Activated naive CD4-positive, alpha-beta T cell treated with anti-CD3 and anti-CD28 coated beads, Interleukin-2, amount 50 U/mL, for 72 hours (primary cell): ENCODE measurements at regions not wholly inside any gene's neighbourhood (a gene's known extent, or its start where the extent isn't known, plus 50 kb on each side); places are given as distances from the start of the nearest gene placed in this dataset.

Experiments used
- ATAC-seq, 2 donors: fragments of 150-1000 bp; cut with Tn5 transposase; 2 replicates each; pipeline ENCODE4 v1.10.0; 2021; ENCODE audit warnings: mild to moderate bottlenecking in 2 of 2, moderate library complexity in 2 of 2
- DNase-seq, 2 donors: peaks; one replicate each; pipeline ENCODE4 v3.0.0; 2021 to 2022; ENCODE audit warnings: low spot score in 2 of 2
- H3K27ac Mint-ChIP-seq, 2 donors: one replicate each; pipeline ENCODE4 v1.8.0; 2022; ENCODE audit warnings: mild to moderate bottlenecking in 2 of 2, mixed read lengths in 2 of 2
- H3K36me3 Mint-ChIP-seq, 2 donors: one replicate each; pipeline ENCODE4 v1.8.0; 2022; ENCODE audit warnings: mixed read lengths in 2 of 2
- H3K9me3 Mint-ChIP-seq, 2 donors: one replicate each; pipeline ENCODE4 v1.8.0; 2022; ENCODE audit warnings: mixed read lengths in 2 of 2

DNA sequence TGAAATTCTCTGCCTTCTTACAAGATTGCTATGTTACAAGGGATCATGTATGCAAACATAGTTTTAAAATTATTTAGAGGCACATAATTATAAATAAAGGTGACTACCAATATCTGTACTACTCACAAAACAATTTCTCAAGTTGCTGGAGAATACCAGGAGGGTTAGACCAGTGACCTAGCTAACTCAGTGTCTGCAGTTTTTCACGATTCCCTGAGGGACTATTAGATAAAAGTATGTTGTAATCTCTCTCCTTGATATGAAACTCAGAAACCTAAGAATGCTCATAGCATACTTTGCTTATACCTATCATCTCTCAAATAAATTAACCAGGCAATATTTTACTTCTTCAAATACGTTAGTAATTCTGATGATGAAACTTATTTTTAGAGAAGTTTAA, 534.0 kb upstream of the ANKRD30A start:
- ATAC-seq: no peak

DNA sequence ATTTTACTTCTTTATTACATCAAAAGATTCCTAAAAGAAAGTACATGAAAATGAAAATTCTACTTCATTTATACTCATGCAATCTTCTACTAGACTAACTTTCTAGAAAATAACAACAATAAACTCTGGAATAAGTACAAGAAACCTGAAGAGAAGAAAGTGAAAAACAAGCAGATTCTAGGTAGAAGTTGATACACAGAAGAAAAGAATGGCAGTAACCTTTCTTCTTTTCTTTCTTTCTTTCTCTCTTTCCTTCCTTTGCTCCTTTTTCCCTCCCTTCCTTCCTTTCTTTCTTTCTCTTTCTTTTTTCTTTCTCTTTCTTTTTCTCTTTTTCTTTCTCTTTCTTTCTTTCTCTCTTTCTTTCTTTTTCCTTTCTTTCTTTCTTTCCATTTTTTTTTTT, 541.7 kb upstream of the ANKRD30A start:
- no peaks in the 10 kb centered on the region for H3K36me3 Mint-ChIP-seq
- peaks cover 21 to 23% of the 10 kb centered on the region in 2 donors for H3K9me3 Mint-ChIP-seq
- ATAC-seq (no peak), DNase-seq (no peak)
- H3K27ac Mint-ChIP-seq: no peak overlapping the region

More for the DNA sequence above, 534.0 kb upstream of the ANKRD30A start:
- peaks cover 11 to 15% of the 10 kb centered on the region in 2 donors for H3K9me3 Mint-ChIP-seq
- no peak for DNase-seq
- H3K27ac Mint-ChIP-seq: no peak overlapping the region
- no peaks in the 10 kb centered on the region for H3K36me3 Mint-ChIP-seq

GRCh38 chr10:36581237-36581636, 544.2 kb upstream of the ANKRD30A start:
- Mint-ChIP-seq H3K9me3 (peaks cover 27 to 30% of the 10 kb centered on the region in 2 donors), H3K27ac (no peak overlapping the region), H3K36me3 (no peaks in the 10 kb centered on the region)
- DNase-seq (no peak), ATAC-seq (no peak)

DNA sequence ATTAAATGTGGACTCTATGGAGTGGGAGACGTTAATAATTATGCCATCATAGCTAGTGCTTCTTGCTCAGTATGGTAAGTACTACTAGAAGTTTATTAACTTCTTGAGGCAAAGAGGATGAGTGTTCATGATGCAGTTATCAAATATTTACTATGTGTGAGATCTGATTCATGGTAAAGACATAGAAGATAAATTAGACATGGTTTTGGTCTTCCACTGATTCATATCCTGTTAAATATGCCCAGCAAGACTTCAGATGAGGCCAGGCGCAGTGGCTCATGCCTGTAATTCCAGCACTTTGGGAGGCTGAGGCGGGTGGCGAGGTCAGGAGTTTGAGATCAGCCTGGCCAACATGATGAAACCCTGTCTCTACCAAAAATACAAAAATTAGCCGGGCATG, 547.1 kb upstream of the ANKRD30A start:
- Mint-ChIP-seq H3K27ac (no peak overlapping the region), H3K9me3 (peaks cover 25% of the 10 kb centered on the region in 2 donors), H3K36me3 (no peaks in the 10 kb centered on the region)
- ATAC-seq (no peak), DNase-seq (no peak)

DNA sequence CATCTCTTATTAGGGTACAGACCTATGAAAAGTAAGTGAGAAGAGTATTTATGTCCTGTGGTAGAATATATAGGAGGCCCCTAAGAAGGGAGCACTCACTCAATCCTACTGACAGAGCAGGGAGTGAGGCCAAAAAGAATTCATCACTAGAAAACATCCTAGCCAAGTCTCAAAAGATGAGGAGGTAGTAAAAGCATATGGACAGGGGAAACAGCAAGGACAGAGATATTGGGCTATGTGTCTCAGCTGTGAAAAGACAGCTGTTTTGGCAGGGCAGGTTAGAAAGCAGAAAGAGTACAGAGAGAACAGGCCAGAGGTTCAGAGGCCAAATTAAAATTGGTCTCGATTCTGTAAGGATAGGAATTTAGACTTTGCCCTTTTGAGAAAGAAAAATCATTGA, 548.3 kb upstream of the ANKRD30A start:
- ATAC-seq: no peak
- H3K9me3 Mint-ChIP-seq: peaks cover 17 to 22% of the 10 kb centered on the region in 2 donors
- H3K36me3 Mint-ChIP-seq: no peaks in the 10 kb centered on the region
- no peak overlapping the region for H3K27ac Mint-ChIP-seq
- no peak for DNase-seq

- Mint-ChIP-seq H3K27ac (no peak overlapping the region), H3K9me3 (peaks cover 9 to 15% of the 10 kb centered on the region in 2 donors), H3K36me3 (no peaks in the 10 kb centered on the region)
- DNase-seq (no peak), ATAC-seq (no peak)
These were observed 551.2 kb upstream of the ANKRD30A start for GRCh38 chr10:36574207-36574606.

- no peak for DNase-seq
- no peaks in the 10 kb centered on the region for H3K36me3 Mint-ChIP-seq
- no peak for ATAC-seq
- no peak overlapping the region for H3K27ac Mint-ChIP-seq
- H3K9me3 Mint-ChIP-seq: peaks cover 9 to 14% of the 10 kb centered on the region in 2 donors
These were observed 552.2 kb upstream of the ANKRD30A start for GRCh38 chr10:36573246-36573645.

DNA sequence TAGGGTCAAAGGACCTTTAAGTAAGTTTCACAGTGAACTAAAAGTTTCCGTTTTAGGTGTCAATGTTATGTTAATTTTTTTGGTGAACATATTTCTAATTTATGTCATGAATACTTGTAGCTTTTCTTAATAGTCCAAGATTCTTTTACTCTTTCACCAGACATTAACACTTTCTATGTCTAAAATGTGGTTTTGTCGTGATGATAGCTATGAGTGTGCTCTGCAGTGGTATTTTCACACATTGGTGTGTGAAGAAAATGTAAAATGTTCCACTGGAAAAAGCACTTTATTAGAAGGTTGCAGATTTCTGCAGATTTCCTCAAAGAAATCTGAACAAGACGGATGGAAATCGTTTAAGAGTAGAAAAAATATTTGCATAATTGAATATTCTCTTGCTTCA, 561.0 kb upstream of the ANKRD30A start:
- no peak for DNase-seq
- no peak overlapping the region for H3K27ac Mint-ChIP-seq
- peaks cover 0 to 5% of the 10 kb centered on the region in 2 donors for H3K36me3 Mint-ChIP-seq
- no peak for ATAC-seq
- H3K9me3 Mint-ChIP-seq: peaks cover 10 to 11% of the 10 kb centered on the region in 2 donors

DNA sequence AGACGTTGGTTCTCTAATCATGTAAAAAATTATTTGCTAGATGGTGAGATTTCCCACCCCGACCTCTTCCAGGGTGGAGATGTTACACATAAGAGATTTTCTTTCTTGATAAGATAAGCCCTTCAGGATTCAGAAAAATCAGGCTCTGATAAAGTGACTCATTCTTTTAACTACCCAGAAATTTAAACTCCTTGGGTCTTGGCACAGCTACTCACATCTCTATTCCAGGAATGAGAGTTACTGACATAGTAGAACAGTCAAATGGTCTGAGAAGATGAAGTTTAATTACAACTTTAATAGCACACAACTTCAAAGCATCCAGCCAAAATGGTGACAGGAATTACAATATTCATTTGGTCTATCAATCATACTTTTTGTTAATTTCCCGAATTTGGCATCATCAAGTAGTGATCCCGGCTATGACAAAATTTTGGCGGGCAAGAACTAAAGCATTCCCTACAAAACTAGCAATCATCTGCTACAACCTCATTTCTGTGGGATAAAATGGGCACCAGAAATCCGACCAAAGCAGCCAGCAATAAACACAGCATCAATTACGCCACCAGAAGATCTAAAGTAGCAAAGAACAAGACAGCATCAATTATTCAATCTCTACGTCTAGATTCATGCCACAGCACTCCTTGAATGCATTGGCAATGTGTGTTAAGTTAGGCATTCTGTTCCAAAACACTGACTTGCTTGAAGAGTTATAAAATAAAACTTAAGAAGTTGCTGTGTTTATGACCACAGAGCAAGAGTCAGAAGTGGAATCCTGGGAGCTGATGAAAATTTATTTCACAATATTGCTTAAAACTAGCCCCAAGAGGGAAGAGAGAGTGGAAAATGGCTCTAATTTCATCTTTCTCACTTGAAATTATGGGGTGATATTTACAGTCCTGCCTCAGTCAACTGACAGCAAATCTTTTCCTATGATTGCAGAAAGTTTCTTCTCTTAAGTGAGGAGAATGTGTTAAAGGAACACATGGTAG, 565.7 kb upstream of the ANKRD30A start:
- no peak overlapping the region for H3K27ac Mint-ChIP-seq
- ATAC-seq (no peak), DNase-seq (no peak)
- H3K36me3 Mint-ChIP-seq: no peaks in the 10 kb centered on the region
- peaks cover 3 to 4% of the 10 kb centered on the region in 2 donors for H3K9me3 Mint-ChIP-seq

DNA sequence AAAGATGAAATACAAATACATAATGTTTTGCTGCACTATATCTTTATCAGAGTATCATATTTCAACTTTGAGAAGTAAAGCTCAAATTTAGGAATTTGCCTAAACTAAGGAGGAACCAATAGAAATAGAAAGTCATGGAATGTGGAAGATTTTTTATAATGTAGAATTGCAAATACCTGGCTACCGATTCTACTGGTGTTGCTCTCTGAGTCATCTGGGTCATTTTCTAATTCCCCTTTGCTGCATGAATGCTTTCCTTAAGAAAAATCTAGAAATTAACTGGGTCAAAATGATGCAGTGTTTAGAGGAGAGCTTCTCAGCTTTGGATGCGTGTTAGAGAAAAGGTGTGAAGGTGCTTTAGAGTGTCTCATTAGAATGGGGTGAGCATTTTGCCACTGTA, 568.9 kb upstream of the ANKRD30A start:
- Mint-ChIP-seq H3K9me3 (peaks cover 4 to 6% of the 10 kb centered on the region in 2 donors), H3K27ac (no peak overlapping the region), H3K36me3 (no peaks in the 10 kb centered on the region)
- ATAC-seq: no peak
- no peak for DNase-seq

- DNase-seq (no peak), ATAC-seq (no peak)
- Mint-ChIP-seq H3K27ac (no peak overlapping the region), H3K9me3 (peaks cover 4 to 6% of the 10 kb centered on the region in 2 donors), H3K36me3 (no peaks in the 10 kb centered on the region)
These were observed 570.4 kb upstream of the ANKRD30A start for GRCh38 chr10:36555036-36555435.

DNA sequence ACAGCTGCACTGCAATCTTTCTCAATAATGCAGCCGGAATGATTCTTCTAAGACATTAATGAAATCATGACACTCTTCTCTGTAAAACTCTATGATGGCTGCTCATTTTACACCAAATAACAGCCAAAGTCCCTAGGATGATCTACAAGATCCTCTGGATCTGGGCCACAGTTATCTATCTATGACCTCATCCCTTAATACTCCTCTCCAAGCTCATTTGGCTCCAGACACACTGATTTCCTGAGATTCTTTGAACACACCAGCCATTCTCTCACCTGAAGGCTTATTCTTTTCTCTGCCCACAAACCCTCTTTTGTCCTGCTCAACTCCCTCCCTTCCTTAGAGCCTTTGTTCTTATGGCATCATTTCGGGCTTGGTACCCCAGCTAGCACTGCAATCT, 577.4 kb upstream of the ANKRD30A start:
- peaks cover 9 to 15% of the 10 kb centered on the region in 2 donors for H3K9me3 Mint-ChIP-seq
- ATAC-seq (no peak), DNase-seq (no peak)
- H3K27ac Mint-ChIP-seq: no peak overlapping the region
- H3K36me3 Mint-ChIP-seq: peaks cover 0 to 9% of the 10 kb centered on the region in 2 donors

- DNase-seq (no peak), ATAC-seq (no peak)
- H3K36me3 Mint-ChIP-seq: no peaks in the 10 kb centered on the region
- no peak overlapping the region for H3K27ac Mint-ChIP-seq
- H3K9me3 Mint-ChIP-seq: peaks cover 10 to 12% of the 10 kb centered on the region in 2 donors
These were observed 582.9 kb upstream of the ANKRD30A start for GRCh38 chr10:36542493-36542892.

DNA sequence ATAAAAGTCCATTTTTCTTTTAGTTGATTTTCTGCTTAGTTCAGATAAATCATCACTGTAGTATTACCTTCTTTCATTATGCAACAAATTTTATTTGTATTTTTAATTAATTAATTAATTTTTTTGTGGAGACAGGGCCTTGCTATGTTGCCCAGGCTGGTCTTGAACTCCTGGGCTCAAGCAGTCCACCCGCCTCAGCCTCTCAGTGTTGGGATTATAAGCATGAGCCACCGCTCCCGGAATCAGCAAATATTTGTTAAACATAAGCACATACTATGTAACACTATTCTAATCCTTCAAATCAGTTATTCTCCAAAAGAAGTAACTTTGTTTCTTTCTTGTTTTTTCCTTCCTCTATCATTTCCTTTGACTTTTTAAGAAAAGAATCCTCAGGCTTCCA, 584.8 kb upstream of the ANKRD30A start:
- H3K36me3 Mint-ChIP-seq: no peaks in the 10 kb centered on the region
- no peak for ATAC-seq
- no peak overlapping the region for H3K27ac Mint-ChIP-seq
- H3K9me3 Mint-ChIP-seq: peaks cover 10 to 12% of the 10 kb centered on the region in 2 donors
- DNase-seq: no peak

DNA sequence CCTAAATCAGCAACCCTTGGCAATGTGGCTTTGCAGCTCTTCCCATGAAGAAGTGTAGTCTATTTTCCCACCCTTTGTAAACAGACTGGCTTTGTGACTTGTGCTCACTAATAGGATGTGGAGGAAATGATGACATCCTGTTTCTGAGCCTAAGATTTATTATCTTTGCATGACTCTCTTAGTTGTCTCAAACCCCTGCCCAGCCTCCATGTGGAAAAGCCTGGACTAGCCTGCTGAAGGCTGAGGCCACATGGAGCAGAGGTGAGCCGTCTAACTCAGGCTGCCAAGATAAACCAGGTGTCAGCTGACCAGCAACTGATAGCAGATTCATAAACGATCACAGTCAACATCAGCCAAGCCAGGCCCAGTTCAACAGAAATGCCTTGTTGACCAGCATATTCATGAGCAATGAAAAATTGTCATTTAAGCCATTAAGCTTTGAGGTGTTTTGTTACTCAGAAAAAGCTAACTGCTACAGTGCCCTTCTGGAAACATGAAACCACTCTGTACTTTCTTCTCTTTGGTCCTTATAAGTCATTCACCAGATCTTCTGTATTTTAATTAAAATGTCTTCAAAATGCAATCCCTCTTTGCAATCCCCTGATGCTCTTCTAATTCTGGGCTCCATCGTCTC, 586.3 kb upstream of the ANKRD30A start:
- DNase-seq: no peak
- ATAC-seq: no peak
- H3K36me3 Mint-ChIP-seq: no peaks in the 10 kb centered on the region
- peaks cover 10 to 12% of the 10 kb centered on the region in 2 donors for H3K9me3 Mint-ChIP-seq
- no peak overlapping the region for H3K27ac Mint-ChIP-seq

- no peaks in the 10 kb centered on the region for H3K36me3 Mint-ChIP-seq
- DNase-seq (no peak), ATAC-seq (peak in 1 of 2 donors; percentile 31)
- H3K27ac Mint-ChIP-seq: no peak overlapping the region
- peaks cover 6 to 7% of the 10 kb centered on the region in 2 donors for H3K9me3 Mint-ChIP-seq
These were observed 590.9 kb upstream of the ANKRD30A start for GRCh38 chr10:36534471-36535002.

DNA sequence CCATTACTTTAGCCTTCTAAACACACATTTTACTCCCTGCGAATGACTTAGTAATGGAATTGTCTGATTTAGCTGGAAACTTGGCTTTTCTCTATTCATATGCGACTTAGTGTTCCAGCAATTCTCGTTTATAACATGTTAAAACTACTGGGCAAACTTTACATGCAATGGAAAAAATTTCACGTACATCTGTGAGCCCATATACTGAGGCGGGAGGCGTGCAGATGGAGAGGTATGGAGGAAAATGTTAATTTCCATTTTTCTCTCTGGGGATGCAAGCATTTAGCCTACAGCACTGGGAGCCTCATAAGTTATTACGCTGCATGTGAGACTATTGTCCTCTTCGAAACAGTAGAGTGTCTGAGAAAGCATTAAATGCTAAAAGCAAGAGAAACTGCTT, 591.5 kb upstream of the ANKRD30A start:
- no peak for DNase-seq
- Mint-ChIP-seq H3K27ac (no peak overlapping the region), H3K9me3 (peaks cover 4% of the 10 kb centered on the region in 2 donors), H3K36me3 (no peaks in the 10 kb centered on the region)
- no peak for ATAC-seq
